HG03354 (cell line): ENCODE measurements at regions not wholly inside any gene's neighbourhood (a gene's known extent, or its start where the extent isn't known, plus 50 kb on each side); places are given as distances from the start of the nearest gene placed in this dataset.

Source experiments
- ATAC-seq: cut with Tn5 transposase; IDR thresholded peaks from one replicate; pipeline ENCODE4 v1.9.1; 2021; ENCODE audit warnings: mild to moderate bottlenecking; ENCODE audit not compliant: unreplicated experiment, poor library complexity, severe bottlenecking

- no peak for ATAC-seq
These were observed 704.5 kb upstream of the RAB6C start for GRCh38 chr2:129274918-129275317.

- ATAC-seq = no peak
These were observed 703.8 kb upstream of the RAB6C start for GRCh38 chr2:129275706-129276105.

DNA sequence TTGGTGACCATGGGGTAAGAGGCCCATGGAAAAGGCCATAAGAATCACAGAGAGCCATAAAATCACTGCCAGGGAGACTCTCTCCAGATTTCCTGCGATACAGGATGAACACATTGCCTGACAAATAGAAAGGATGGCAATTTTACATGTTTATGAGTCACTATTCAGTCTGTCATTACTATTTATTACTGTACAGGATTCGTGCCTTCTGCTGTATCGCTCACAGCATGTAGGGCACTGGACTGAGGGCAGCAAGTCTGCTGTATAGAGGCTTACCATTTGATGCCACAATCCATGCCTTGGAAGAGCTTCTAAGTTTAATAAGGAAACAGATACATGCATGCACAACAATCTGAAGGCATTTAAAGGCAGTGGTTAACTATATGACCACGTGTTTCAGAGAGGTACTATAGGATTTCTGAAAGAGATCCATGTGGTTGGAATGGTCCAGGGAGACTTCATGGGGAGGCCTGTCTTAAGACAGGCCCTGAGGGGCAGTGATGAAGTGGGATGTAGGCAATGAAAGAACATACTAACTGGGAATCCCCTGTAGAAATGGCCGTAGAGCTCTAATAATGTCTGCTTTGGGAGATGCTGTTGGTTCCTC, 702.4 kb upstream of the RAB6C start:
- ATAC-seq = no peak

GRCh38 chr2:129277585-129277981, 701.9 kb upstream of the RAB6C start:
- ATAC-seq = no peak

- ATAC-seq = no peak
These were observed 697.5 kb upstream of the RAB6C start for GRCh38 chr2:129281791-129282530.

DNA sequence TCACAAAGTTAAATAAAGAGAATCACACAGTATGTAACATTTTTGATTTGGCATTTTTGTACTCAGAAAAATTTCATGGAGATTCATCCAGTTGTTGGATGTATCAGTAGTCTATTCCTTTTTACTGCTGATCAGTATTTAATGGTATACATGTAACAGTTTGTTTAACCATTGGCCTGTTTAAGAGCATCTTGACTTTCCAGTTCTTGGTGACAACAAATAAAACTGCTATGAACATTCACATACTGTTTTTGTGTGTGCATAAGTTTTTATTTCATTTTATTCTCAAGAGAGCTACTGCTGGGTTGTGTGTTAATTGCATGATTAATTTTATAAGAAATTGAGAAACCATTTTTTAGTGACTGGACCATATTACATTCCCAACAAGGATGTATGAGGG, 694.5 kb upstream of the RAB6C start:
- ATAC-seq = no peak

GRCh38 chr2:129293326-129293725, 686.1 kb upstream of the RAB6C start:
- no peak for ATAC-seq

GRCh38 chr2:129296396-129296795, 683.1 kb upstream of the RAB6C start:
- ATAC-seq = no peak

DNA sequence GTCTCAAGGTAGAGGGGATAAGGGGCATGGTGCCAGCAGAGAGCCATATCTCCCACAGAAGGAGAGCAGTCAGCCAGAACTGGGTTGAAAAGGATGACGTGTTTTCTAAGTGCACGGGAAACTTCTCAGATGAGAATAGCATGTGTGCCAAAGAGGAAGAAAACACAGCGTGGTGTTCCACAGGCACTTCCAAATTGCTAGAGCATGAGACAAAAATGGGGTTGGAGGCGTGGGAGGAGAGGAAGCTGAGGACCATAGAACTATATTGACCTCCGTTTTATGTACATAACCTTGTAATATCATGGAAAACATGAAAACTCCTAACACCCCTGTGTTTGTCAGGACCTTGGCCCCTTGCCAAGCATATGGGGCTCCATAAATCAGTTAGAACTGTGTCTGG, 682.7 kb upstream of the RAB6C start:
- ATAC-seq = no peak

DNA sequence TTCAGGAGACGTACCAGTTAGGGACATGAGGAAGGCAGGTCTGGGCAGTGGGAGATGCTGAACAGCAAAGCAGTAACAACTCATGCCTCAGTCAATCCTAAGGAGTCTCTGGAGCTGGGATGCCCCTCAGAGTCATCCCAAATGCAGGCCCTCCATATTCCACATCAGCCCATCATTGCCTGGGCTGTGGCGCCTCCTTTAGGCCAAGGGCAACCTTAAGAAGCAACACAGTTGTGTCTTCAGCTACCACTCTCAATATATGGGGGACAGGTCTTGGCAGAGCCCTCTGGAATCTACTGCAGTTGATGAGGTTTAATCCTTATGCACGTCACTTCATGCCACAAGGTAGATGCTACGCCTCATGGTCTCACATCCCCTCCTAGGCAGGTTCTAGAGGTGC, 682.0 kb upstream of the RAB6C start:
- no peak for ATAC-seq

DNA sequence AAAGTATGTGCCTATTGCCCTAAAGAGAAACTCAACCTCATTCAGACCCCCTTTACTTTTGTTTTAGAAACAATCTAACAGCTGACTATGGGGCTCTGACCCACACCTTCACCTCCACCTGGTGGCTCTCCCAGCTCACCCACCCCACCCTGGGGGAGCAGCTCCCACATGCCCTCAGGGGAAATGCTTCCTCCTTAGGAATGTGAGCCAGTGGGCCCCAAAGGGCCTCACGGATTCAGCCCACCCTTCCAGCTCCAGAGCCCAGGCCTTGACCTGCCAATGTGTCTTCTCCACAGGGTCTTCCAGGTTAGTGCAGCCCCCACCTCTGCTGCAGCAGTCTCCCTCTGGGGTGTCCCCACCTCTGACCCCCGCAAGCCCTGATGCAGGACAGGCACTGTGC, 680.1 kb upstream of the RAB6C start:
- no peak for ATAC-seq

- ATAC-seq = no peak
These were observed 679.7 kb upstream of the RAB6C start for GRCh38 chr2:129299756-129300155.

- no peak for ATAC-seq
These were observed 679.0 kb upstream of the RAB6C start for GRCh38 chr2:129300456-129300855.

DNA sequence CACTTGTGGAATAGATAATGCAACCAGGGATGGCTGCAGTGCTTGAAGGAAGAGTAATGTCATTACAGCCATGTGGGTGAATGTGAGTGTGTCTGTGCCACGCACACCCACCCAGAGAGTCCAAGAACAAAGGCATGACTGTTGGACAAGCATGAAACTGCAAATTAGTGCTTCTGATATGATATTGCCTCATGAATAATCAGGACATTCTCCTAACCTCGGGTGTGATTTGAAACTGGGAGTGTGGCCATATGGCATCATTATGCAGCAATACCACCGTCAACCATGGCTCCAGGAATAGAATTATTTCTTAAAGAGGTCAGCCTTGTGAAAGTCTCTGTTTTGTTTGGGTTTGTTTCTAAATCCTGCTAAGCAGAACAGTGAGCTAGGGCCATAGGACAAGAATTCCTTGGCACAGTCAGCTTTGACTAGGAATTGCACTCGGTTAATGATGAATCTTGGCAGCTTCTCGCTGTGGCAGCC, 678.0 kb upstream of the RAB6C start:
- no peak for ATAC-seq

DNA sequence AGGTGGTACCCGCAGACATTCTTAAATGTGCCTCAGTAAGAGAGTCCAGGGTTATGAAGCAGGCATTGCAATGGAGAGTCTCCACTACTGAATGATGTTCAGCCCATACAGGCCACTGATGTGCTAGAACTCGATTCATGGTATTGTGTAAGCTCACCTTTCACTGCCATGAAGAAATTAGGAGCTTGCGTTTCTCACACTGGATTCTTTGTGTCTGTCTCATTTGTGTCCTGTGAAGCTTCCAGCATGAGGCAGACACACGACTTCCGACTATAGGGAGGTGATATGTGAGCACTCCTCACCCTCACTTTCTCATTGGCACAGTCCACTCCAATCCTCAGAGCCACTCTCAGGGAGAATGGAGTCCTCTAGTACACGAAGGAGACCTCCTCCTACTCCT, 677.4 kb upstream of the RAB6C start:
- no peak for ATAC-seq

- ATAC-seq = no peak
These were observed 676.8 kb upstream of the RAB6C start for GRCh38 chr2:129302561-129303183.

DNA sequence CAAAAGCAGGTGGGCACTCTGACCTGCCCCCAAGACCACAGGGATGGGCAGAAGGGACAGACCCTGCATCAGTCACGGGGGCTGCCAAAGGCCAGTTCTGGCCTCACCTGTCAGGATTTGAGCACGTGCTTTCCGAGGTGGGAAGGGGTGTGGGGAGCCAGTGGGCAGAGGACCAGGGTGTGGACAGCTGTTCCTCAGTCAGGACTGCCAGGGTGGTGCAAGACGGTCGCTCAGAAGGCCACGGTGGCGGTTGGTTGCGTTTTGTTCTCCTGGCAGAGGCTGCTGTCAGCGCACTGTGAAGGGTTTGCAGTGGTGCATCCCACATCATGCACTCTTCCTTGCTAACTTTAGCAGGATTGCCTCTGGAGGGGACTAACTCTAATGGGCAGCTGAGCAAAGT, 665.3 kb upstream of the RAB6C start:
- no peak for ATAC-seq

- ATAC-seq = no peak
These were observed 660.7 kb upstream of the RAB6C start for GRCh38 chr2:129318581-129319421.

GRCh38 chr2:129319422-129319717, 660.1 kb upstream of the RAB6C start:
- no peak for ATAC-seq

DNA sequence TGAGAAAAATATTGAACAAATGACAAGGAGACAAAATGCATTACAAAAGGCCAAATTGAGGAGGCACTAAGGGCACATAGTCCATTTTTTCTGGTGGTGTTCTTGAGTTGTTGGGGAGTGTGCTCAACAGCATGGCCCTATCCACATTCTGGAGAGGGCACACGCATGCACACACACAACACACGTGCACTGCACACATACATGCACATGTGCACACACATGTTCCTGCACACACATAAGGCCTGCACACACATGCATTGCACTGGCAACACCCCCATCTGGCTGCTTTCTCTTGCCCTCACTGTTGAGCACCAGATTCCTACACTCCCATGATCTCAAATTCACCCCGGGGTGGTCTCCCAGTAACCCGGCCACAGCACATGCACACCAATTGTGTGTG, 659.2 kb upstream of the RAB6C start:
- no peak for ATAC-seq
